ENCODE measurements at regions not wholly inside any gene's neighbourhood (a gene's known extent, or its start where the extent isn't known, plus 50 kb on each side); places are given as distances from the start of the nearest gene placed in this dataset.

- no peaks in the 10 kb centered on the region for H3K4me1 ChIP-seq
Observed at GRCh38 chr1:4585705-4586104, 68.7 kb upstream of the AJAP1 start.

GRCh38 chr1:4586611-4587160, 67.7 kb upstream of the AJAP1 start:
- H3K27me3 ChIP-seq = peaks cover 3 to 9% of the 10 kb centered on the region in 2 donors

More at GRCh38 chr1:4585705-4586104, 68.7 kb upstream of the AJAP1 start:
- no peaks in the 10 kb centered on the region for H3K9me3 ChIP-seq
- H3K36me3 ChIP-seq = no peaks in the 10 kb centered on the region
- H3K4me3 ChIP-seq = no peak overlapping the region
- DNase-seq (ENCODE audit: low spot score) = no peak
- TF ChIP-seq CTCF (IDR thresholded peaks at IDR 0.05) = no peak
- H3K27me3 ChIP-seq = peaks cover 3 to 9% of the 10 kb centered on the region in 2 donors
- H3K27ac ChIP-seq = no peak overlapping the region

GRCh38 chr1:4587721-4588120, 66.7 kb upstream of the AJAP1 start:
- no peaks in the 10 kb centered on the region for H3K9me3 ChIP-seq
- H3K36me3 ChIP-seq = no peaks in the 10 kb centered on the region
- no peak overlapping the region for H3K4me3 ChIP-seq
- no peak overlapping the region for H3K27ac ChIP-seq
- TF ChIP-seq CTCF (IDR thresholded peaks at IDR 0.05) = no peak
- no peak for DNase-seq (ENCODE audit: low spot score)
- peaks cover 3 to 9% of the 10 kb centered on the region in 2 donors for H3K27me3 ChIP-seq
- no peaks in the 10 kb centered on the region for H3K4me1 ChIP-seq

More at GRCh38 chr1:4586611-4587160, 67.7 kb upstream of the AJAP1 start:
- Histone ChIP-seq H3K4me3 (no peak overlapping the region), H3K27ac (no peak overlapping the region), H3K9me3 (no peaks in the 10 kb centered on the region), H3K36me3 (no peaks in the 10 kb centered on the region), H3K4me1 (no peaks in the 10 kb centered on the region)
- no peak for DNase-seq (ENCODE audit: low spot score)
- TF ChIP-seq CTCF (IDR thresholded peaks at IDR 0.05) = no peak

- no peak for DNase-seq (ENCODE audit: low spot score)
- no peaks in the 10 kb centered on the region for H3K27me3 ChIP-seq
- no peaks in the 10 kb centered on the region for H3K9me3 ChIP-seq
- H3K36me3 ChIP-seq = no peaks in the 10 kb centered on the region
- H3K27ac ChIP-seq = no peak overlapping the region
- no peak for TF ChIP-seq CTCF (IDR thresholded peaks at IDR 0.05)
- no peak overlapping the region for H3K4me3 ChIP-seq
- no peaks in the 10 kb centered on the region for H3K4me1 ChIP-seq
Observed at GRCh38 chr1:4590756-4591155, 63.7 kb upstream of the AJAP1 start.

GRCh38 chr1:4591926-4592325, 62.5 kb upstream of the AJAP1 start:
- H3K4me3 ChIP-seq = no peak overlapping the region
- no peaks in the 10 kb centered on the region for H3K4me1 ChIP-seq
- no peak for DNase-seq (ENCODE audit: low spot score)
- TF ChIP-seq CTCF (IDR thresholded peaks at IDR 0.05) = no peak
- H3K36me3 ChIP-seq = no peaks in the 10 kb centered on the region
- H3K9me3 ChIP-seq = no peaks in the 10 kb centered on the region
- H3K27me3 ChIP-seq = no peaks in the 10 kb centered on the region
- H3K27ac ChIP-seq = no peak overlapping the region

GRCh38 chr1:4593106-4593505, 61.3 kb upstream of the AJAP1 start:
- no peak for DNase-seq (ENCODE audit: low spot score)
- Histone ChIP-seq H3K27me3 (no peaks in the 10 kb centered on the region), H3K9me3 (no peaks in the 10 kb centered on the region), H3K36me3 (no peaks in the 10 kb centered on the region), H3K4me3 (no peak overlapping the region), H3K4me1 (no peaks in the 10 kb centered on the region), H3K27ac (no peak overlapping the region)
- no peak for TF ChIP-seq CTCF (IDR thresholded peaks at IDR 0.05)
